Transverse colon (tissue), 4 donors: ENCODE measurements at regions not wholly inside any gene's neighbourhood (a gene's known extent, or its start where the extent isn't known, plus 50 kb on each side); places are given as distances from the start of the nearest gene placed in this dataset.

Experiments
- DNase-seq: peaks from one replicate; pipeline ENCODE4 v3.0.0-alpha.2; 2019
- H3K27ac ChIP-seq, 4 donors: fragments of 200-600 bp; sonication (generic); 2 replicates each; pipeline ENCODE4 v1.5.1; 2016 to 2018; ENCODE audit warnings: inconsistent platforms in 4 of 4
- H3K27me3 ChIP-seq: fragments of 200-600 bp; sonication (generic); 2 replicates; pipeline ENCODE4 v1.5.1; 2017; ENCODE audit warnings: inconsistent platforms
- H3K36me3 ChIP-seq, 4 donors: fragments of 200-600 bp; sonication (generic); 2 replicates each; pipeline ENCODE4 v1.5.1; 2017 to 2019; ENCODE audit warnings: inconsistent platforms in 4 of 4
- H3K4me1 ChIP-seq, 4 donors: fragments of 200-600 bp; sonication (generic); 2 replicates each; pipeline ENCODE4 v1.5.1; 2017 to 2020; ENCODE audit warnings: inconsistent platforms in 4 of 4
- H3K4me3 ChIP-seq, 4 donors: fragments of 200-600 bp; sonication (generic); 1 replicate in 1 of 4; 2 replicates in 3 of 4; pipeline versions ENCODE4 v1.5.1 to v1.6.1; 2017 to 2019; ENCODE audit warnings: inconsistent platforms in 4 of 4
- H3K9me3 ChIP-seq, 2 donors: fragments of 200-600 bp; sonication (generic); 2 replicates each; pipeline ENCODE4 v1.5.1; 2017 to 2019; ENCODE audit warnings: inconsistent platforms in 2 of 2
- EP300 ChIP-seq: sonication (generic); formaldehyde crosslinking; IDR thresholded peaks from one replicate; pipeline ENCODE4 v1.6.1; 2017; ENCODE audit warnings: antibody characterized with exemption, low read depth
- POLR2A ChIP-seq: fragments of 450-650 bp; IDR thresholded peaks from one replicate; pipeline ENCODE4 v1.6.1; 2016; ENCODE audit warnings: antibody characterized with exemption, mild to moderate bottlenecking, moderate library complexity
- POLR2AphosphoS5 ChIP-seq, 3 donors: sonication (generic); formaldehyde crosslinking; IDR thresholded peaks; one replicate each; pipeline ENCODE4 v1.6.1; 2016; ENCODE audit warnings: antibody characterized with exemption in 3 of 3
- WGBS, 2 donors: methylation state at CpG; one replicate each; pipeline ENCODE4 v1.1.5; 2018; ENCODE audit warnings: low coverage in 1 of 2; 5-methylcytosine and 5-hydroxymethylcytosine counted together
- in situ Hi-C, 4 donors: fragments of 200-750 bp; cut with MboI; loops; one replicate each; pipeline versions ENCODE4 v1.15.0 to v1.15.1; 2017; ENCODE audit warnings: low sequenced_read_pairs in 3 of 4, low pct_ligation_motif_present in 1 of 4, low pct_unique_long_range_greater_than_20kb in 1 of 4
- intact Hi-C: fragments of 100-400 bp; cut with DNase I; formaldehyde crosslinking; loops from one replicate; pipeline ENCODE4 v1.15.1; 2023; ENCODE audit warnings: low total_unique reads
- TF ChIP-seq, protein P1 (sequence below), 5 experiments: fragments of 200-600 bp in 3 of 5; fragments of 450-650 bp in 2 of 5; sonication (generic) in 3 of 5; IDR thresholded peaks; 1 replicate in 2 of 5; 2 replicates in 3 of 5; pipeline ENCODE4 v1.5.1; 2016 to 2017; ENCODE audit warnings: antibody characterized with exemption in 5 of 5, inconsistent platforms in 3 of 5, mild to moderate bottlenecking in 2 of 5, moderate library complexity in 1 of 5

DNA sequence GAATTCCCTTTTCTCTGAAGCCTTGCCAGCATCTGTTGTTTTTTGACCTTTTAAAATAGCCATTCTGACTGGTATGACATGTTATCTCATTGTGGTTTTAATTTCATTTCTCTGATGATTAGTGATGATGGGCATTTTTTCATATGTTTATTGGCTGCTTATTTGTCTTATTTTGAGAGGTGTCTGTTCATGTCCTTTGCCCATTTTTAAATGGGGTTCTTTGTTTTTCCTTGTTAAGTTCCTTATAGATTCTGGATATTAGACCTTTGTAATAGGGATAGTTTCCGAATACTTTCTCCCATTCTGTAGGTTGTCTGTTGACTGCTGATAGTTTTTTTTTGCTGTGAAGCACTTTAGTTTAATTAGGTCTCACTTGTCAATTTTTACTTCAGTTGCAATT lies 54.0 kb upstream of the C1orf185 start:
- intact Hi-C loops (no loop called here), in situ Hi-C loops (loop anchor here in 2 of 4 donors (25.0 kb wide), 2 partner anchors 111 to 286 kb away; no protein-coding TSS in a partner anchor)
- H3K4me3 ChIP-seq, result no peak overlapping the region
- H3K27ac ChIP-seq, result no peak overlapping the region
- H3K36me3 ChIP-seq, result no peaks in the 10 kb centered on the region
- H3K9me3 ChIP-seq, result no peaks in the 10 kb centered on the region
- H3K27me3 ChIP-seq, result no peaks in the 10 kb centered on the region
- WGBS, 2 donors, result 97 to 100% methylated on average over 1 of the region's 1 CpG
- TF ChIP-seq, protein P1, sequence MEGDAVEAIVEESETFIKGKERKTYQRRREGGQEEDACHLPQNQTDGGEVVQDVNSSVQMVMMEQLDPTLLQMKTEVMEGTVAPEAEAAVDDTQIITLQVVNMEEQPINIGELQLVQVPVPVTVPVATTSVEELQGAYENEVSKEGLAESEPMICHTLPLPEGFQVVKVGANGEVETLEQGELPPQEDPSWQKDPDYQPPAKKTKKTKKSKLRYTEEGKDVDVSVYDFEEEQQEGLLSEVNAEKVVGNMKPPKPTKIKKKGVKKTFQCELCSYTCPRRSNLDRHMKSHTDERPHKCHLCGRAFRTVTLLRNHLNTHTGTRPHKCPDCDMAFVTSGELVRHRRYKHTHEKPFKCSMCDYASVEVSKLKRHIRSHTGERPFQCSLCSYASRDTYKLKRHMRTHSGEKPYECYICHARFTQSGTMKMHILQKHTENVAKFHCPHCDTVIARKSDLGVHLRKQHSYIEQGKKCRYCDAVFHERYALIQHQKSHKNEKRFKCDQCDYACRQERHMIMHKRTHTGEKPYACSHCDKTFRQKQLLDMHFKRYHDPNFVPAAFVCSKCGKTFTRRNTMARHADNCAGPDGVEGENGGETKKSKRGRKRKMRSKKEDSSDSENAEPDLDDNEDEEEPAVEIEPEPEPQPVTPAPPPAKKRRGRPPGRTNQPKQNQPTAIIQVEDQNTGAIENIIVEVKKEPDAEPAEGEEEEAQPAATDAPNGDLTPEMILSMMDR (IDR thresholded peaks at IDR 0.05), result no peak
- no peak for DNase-seq
- H3K4me1 ChIP-seq, result no peaks in the 10 kb centered on the region

- no peaks in the 10 kb centered on the region for H3K36me3 ChIP-seq
- 29 to 67% methylated on average over 1 to 2 of the region's 2 CpGs for WGBS, 2 donors
- H3K4me1 ChIP-seq, result no peaks in the 10 kb centered on the region
- no peaks in the 10 kb centered on the region for H3K27me3 ChIP-seq
- no peak overlapping the region for H3K4me3 ChIP-seq
- TF ChIP-seq, protein P1 (IDR thresholded peaks at IDR 0.05), result no peak
- TF ChIP-seq POLR2A (no peak), EP300 (no peak), POLR2AphosphoS5 (IDR thresholded peaks at IDR 0.05) (no peak)
- no peak for DNase-seq
- intact Hi-C loops, result no loop called here
- H3K9me3 ChIP-seq, result peaks cover 0 to 5% of the 10 kb centered on the region in 2 donors
- no peak overlapping the region for H3K27ac ChIP-seq
- in situ Hi-C loops, result loop anchor here in 2 of 4 donors (25.0 kb wide), 2 partner anchors 111 to 286 kb away; no protein-coding TSS in a partner anchor
These were observed 53.4 kb upstream of the C1orf185 start for GRCh38 chr1:51048670-51049069.
